WERI-Rb-1 (cell line): ENCODE measurements at regions not wholly inside any gene's neighbourhood (a gene's known extent, or its start where the extent isn't known, plus 50 kb on each side); places are given as distances from the start of the nearest gene placed in this dataset.

Source experiments
- DNase-seq: peaks from one replicate; pipeline ENCODE4 v3.0.0-alpha.2; 2020
- H3K27ac ChIP-seq: fragments of 250-450 bp; sonication (Bioruptor Pico); 2 replicates; pipeline ENCODE4 v1.5.1; 2020; ENCODE audit warnings: mild to moderate bottlenecking, moderate library complexity
- H3K27me3 ChIP-seq: fragments of 250-450 bp; sonication (Bioruptor Pico); 2 replicates; pipeline ENCODE4 v1.5.1; 2021; ENCODE audit warnings: mild to moderate bottlenecking, low read depth, moderate library complexity; ENCODE audit not compliant: insufficient read depth, severe bottlenecking
- H3K36me3 ChIP-seq: fragments of 250-450 bp; sonication (Bioruptor Pico); 2 replicates; pipeline ENCODE4 v1.5.1; 2020; ENCODE audit warnings: mild to moderate bottlenecking, moderate library complexity
- H3K4me3 ChIP-seq: 2 replicates; pipeline ENCODE4 v1.5.1; 2011; ENCODE audit warnings: low read depth, mild to moderate bottlenecking, control low read depth, low read length
- H3K9me3 ChIP-seq: fragments of 250-450 bp; sonication (Bioruptor Pico); 2 replicates; pipeline ENCODE4 v1.5.1; 2021; ENCODE audit warnings: mild to moderate bottlenecking, moderate library complexity; ENCODE audit not compliant: severe bottlenecking
- CTCF ChIP-seq: IDR thresholded peaks from 2 replicates; pipeline ENCODE4 v1.5.1; 2011; ENCODE audit warnings: low read depth, mild to moderate bottlenecking, control low read depth, inconsistent platforms, low read length

- no peak for TF ChIP-seq CTCF
- H3K9me3 ChIP-seq: no peaks in the 10 kb centered on the region
- H3K36me3 ChIP-seq: no peaks in the 10 kb centered on the region
- H3K27ac ChIP-seq: no peak overlapping the region
- H3K4me3 ChIP-seq: no peak overlapping the region
- DNase-seq: no peak
- H3K27me3 ChIP-seq: no peaks in the 10 kb centered on the region
Measured at GRCh38 chr13:110802260-110802659, 88.8 kb downstream of the ING1 start.

GRCh38 chr13:110806636-110807035, 93.1 kb downstream of the ING1 start:
- Histone ChIP-seq H3K36me3 (no peaks in the 10 kb centered on the region), H3K4me3 (no peak overlapping the region), H3K27ac (no peak overlapping the region), H3K9me3 (no peaks in the 10 kb centered on the region), H3K27me3 (no peaks in the 10 kb centered on the region)
- no peak for TF ChIP-seq CTCF
- DNase-seq: no peak

- no peak overlapping the region for H3K4me3 ChIP-seq
- no peaks in the 10 kb centered on the region for H3K36me3 ChIP-seq
- H3K27me3 ChIP-seq: no peaks in the 10 kb centered on the region
- DNase-seq: no peak
- H3K27ac ChIP-seq: no peak overlapping the region
- no peak for TF ChIP-seq CTCF
- no peaks in the 10 kb centered on the region for H3K9me3 ChIP-seq
Measured at GRCh38 chr13:110807546-110807945, 94.0 kb downstream of the ING1 start.

GRCh38 chr13:110808138-110808537, 94.6 kb downstream of the ING1 start:
- TF ChIP-seq CTCF: no peak
- Histone ChIP-seq H3K36me3 (no peaks in the 10 kb centered on the region), H3K9me3 (no peaks in the 10 kb centered on the region), H3K4me3 (no peak overlapping the region), H3K27ac (no peak overlapping the region), H3K27me3 (no peaks in the 10 kb centered on the region)
- no peak for DNase-seq

- Histone ChIP-seq H3K36me3 (no peaks in the 10 kb centered on the region), H3K27me3 (no peaks in the 10 kb centered on the region), H3K27ac (no peak overlapping the region), H3K4me3 (no peak overlapping the region), H3K9me3 (no peaks in the 10 kb centered on the region)
- no peak for TF ChIP-seq CTCF
- DNase-seq: no peak
Measured at GRCh38 chr13:110809871-110810486, 96.5 kb downstream of the ING1 start.

- no peaks in the 10 kb centered on the region for H3K27me3 ChIP-seq
- H3K4me3 ChIP-seq: no peak overlapping the region
- H3K36me3 ChIP-seq: no peaks in the 10 kb centered on the region
- DNase-seq: no peak
- TF ChIP-seq CTCF: no peak
- no peaks in the 10 kb centered on the region for H3K9me3 ChIP-seq
- no peak overlapping the region for H3K27ac ChIP-seq
Measured at GRCh38 chr13:110811008-110811720, 97.7 kb downstream of the ING1 start.
